ENCODE measurements at regions not wholly inside any gene's neighbourhood (a gene's known extent, or its start where the extent isn't known, plus 50 kb on each side); places are given as distances from the start of the nearest gene placed in this dataset.

DNA sequence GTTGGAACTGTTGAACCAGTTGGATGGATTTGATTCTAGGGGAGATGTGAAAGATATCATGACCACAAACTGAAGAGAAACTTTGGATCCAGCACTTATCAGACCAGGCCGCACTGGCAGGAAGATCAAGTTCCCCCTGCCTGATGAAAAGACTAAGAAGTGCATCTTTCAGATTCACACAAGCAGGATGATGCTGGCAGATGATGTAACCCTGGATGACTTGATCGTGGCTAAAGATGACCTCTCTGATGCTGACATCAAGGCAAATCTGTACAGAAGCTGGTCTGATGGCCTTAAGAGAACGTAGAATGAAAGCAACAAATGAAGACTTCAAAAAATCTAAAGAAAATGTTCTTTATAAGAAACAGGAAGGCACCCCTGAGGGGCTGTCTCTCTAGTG is 72.8 kb upstream of the CDYL start:
- Histone ChIP-seq H2AFZ (ENCODE audit: low read length) (no peak overlapping the region), H3K27me3 (ENCODE audit: insufficient read depth, low read length) (no peaks in the 10 kb centered on the region), H3K4me2 (ENCODE audit: low read length) (no peak overlapping the region), H3K4me1 (ENCODE audit: insufficient read depth, low read length, severe bottlenecking) (no peaks in the 10 kb centered on the region), H4K20me1 (ENCODE audit: insufficient read depth, low read length) (no peaks in the 10 kb centered on the region), H3K4me3 (ENCODE audit: low read depth, low read length, poor library complexity, severe bottlenecking) (no peak overlapping the region), H3K36me3 (ENCODE audit: insufficient read depth, low read length) (no peaks in the 10 kb centered on the region), H3K9me2 (ENCODE audit: low read depth, low read length) (no peaks in the 10 kb centered on the region), H3K27ac (ENCODE audit: low read depth, low read length, poor library complexity, severe bottlenecking) (no peak overlapping the region), H3F3A (ENCODE audit: insufficient read depth, low read length) (no peaks in the 10 kb centered on the region), H3K9me3 (ENCODE audit: low read length) (no peaks in the 10 kb centered on the region), H3K9ac (ENCODE audit: low read length) (no peak overlapping the region), H3K79me2 (ENCODE audit: insufficient read depth, low read length) (no peaks in the 10 kb centered on the region)
- TF ChIP-seq, protein P1, sequence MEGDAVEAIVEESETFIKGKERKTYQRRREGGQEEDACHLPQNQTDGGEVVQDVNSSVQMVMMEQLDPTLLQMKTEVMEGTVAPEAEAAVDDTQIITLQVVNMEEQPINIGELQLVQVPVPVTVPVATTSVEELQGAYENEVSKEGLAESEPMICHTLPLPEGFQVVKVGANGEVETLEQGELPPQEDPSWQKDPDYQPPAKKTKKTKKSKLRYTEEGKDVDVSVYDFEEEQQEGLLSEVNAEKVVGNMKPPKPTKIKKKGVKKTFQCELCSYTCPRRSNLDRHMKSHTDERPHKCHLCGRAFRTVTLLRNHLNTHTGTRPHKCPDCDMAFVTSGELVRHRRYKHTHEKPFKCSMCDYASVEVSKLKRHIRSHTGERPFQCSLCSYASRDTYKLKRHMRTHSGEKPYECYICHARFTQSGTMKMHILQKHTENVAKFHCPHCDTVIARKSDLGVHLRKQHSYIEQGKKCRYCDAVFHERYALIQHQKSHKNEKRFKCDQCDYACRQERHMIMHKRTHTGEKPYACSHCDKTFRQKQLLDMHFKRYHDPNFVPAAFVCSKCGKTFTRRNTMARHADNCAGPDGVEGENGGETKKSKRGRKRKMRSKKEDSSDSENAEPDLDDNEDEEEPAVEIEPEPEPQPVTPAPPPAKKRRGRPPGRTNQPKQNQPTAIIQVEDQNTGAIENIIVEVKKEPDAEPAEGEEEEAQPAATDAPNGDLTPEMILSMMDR (IDR thresholded peaks at IDR 0.05; ENCODE audit: low read length) = no peak
- TF ChIP-seq EZH2 (IDR thresholded peaks at IDR 0.05; ENCODE audit: borderline replicate concordance, low read length) = no peak

DNA sequence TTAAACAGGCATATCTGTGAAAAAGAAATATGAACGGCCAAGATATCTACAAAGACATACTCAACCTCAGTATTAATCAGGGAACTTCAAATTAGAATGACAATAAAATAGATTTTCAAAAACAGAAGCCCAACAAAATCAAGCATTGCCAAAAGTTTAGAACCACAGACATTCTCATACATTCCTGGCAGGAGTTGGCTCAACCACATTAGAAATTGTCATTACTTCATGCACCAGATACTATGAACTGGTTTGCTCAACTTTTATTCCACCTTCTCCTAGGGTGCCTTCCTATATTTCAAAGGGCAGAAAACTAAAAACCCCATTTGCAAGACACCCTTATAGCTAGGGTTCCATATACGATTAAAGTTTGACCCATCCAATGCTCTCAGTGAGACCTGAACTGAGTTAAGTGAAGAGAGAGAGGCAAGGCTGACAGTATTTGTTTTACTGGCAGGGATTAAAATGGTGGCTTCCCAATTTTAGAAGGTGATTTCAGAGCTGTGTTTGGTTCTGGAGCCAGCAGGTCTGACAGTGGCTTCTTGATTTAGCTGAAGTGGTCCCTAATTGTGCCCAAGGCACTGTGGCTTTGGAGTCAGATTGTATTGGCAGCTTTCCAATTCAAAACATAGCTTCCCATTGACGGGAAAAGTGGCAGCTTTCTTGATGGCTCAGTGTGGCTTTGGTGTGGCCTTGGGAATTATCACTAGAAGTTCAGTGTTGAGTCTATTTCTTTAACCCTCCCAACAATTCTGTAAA is 77.1 kb upstream of the CDYL start:
- no peaks in the 10 kb centered on the region for H3F3A ChIP-seq (ENCODE audit: insufficient read depth, low read length)
- H3K4me3 ChIP-seq (ENCODE audit: low read depth, low read length, poor library complexity, severe bottlenecking) = no peak overlapping the region
- H3K27ac ChIP-seq (ENCODE audit: low read depth, low read length, poor library complexity, severe bottlenecking) = no peak overlapping the region
- no peaks in the 10 kb centered on the region for H3K9me3 ChIP-seq (ENCODE audit: low read length)
- H4K20me1 ChIP-seq (ENCODE audit: insufficient read depth, low read length) = no peaks in the 10 kb centered on the region
- no peak for TF ChIP-seq EZH2 (IDR thresholded peaks at IDR 0.05; ENCODE audit: borderline replicate concordance, low read length)
- TF ChIP-seq, protein P1 (IDR thresholded peaks at IDR 0.05; ENCODE audit: low read length) = no peak
- H3K4me2 ChIP-seq (ENCODE audit: low read length) = no peak overlapping the region
- no peaks in the 10 kb centered on the region for H3K4me1 ChIP-seq (ENCODE audit: insufficient read depth, low read length, severe bottlenecking)
- no peak overlapping the region for H3K9ac ChIP-seq (ENCODE audit: low read length)
- no peaks in the 10 kb centered on the region for H3K27me3 ChIP-seq (ENCODE audit: insufficient read depth, low read length)
- H3K9me2 ChIP-seq (ENCODE audit: low read depth, low read length) = no peaks in the 10 kb centered on the region
- H2AFZ ChIP-seq (ENCODE audit: low read length) = no peak overlapping the region
- H3K36me3 ChIP-seq (ENCODE audit: insufficient read depth, low read length) = no peaks in the 10 kb centered on the region
- no peaks in the 10 kb centered on the region for H3K79me2 ChIP-seq (ENCODE audit: insufficient read depth, low read length)

DNA sequence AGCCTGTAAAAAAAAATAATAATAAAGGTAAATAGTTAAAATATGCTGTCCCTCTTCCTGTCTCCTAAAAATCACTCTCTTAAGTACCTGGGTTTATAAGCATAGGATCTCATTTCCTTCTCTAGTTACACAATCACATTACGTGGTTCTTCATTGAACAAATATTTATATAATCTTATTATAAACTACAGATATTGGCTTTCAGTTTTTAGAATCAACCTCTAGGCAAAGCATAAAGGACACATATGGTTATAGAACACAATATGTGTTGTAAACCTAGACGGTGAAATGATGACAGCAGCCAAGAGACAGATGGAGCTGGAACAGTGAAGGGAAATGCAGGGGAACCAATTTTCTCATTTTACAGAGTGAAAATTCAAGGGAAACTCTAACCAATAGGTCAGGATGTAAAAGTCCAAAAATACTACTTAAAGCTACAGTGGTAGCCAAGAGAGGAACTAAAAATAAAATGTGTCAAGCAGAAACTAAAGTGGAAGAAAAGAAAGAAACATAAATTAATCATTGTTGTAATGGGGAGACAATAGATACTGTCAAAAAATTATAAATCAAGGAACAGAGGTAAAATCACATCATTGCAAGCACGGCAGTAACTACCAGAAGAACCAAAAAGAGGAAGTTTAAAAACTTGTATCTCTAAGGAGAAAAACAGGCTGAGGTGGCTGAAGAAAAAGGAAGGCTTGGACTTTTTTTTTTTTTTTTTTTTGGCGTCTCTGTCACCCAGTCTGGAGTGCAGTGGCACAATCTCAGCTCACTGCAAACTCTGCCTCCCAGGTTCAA is 82.8 kb upstream of the CDYL start:
- Histone ChIP-seq H3K36me3 (ENCODE audit: insufficient read depth, low read length) (no peaks in the 10 kb centered on the region), H2AFZ (ENCODE audit: low read length) (no peak overlapping the region), H3K9me3 (ENCODE audit: low read length) (no peaks in the 10 kb centered on the region), H3K9ac (ENCODE audit: low read length) (no peak overlapping the region), H3K4me3 (ENCODE audit: low read depth, low read length, poor library complexity, severe bottlenecking) (no peak overlapping the region), H3K4me2 (ENCODE audit: low read length) (no peak overlapping the region), H4K20me1 (ENCODE audit: insufficient read depth, low read length) (no peaks in the 10 kb centered on the region), H3K79me2 (ENCODE audit: insufficient read depth, low read length) (no peaks in the 10 kb centered on the region), H3K27ac (ENCODE audit: low read depth, low read length, poor library complexity, severe bottlenecking) (no peak overlapping the region), H3K4me1 (ENCODE audit: insufficient read depth, low read length, severe bottlenecking) (no peaks in the 10 kb centered on the region), H3K27me3 (ENCODE audit: insufficient read depth, low read length) (no peaks in the 10 kb centered on the region), H3K9me2 (ENCODE audit: low read depth, low read length) (no peaks in the 10 kb centered on the region), H3F3A (ENCODE audit: insufficient read depth, low read length) (no peaks in the 10 kb centered on the region)
- no peak for TF ChIP-seq EZH2 (IDR thresholded peaks at IDR 0.05; ENCODE audit: borderline replicate concordance, low read length)
- TF ChIP-seq, protein P1 (IDR thresholded peaks at IDR 0.05; ENCODE audit: low read length) = no peak

Measured in OCI-LY1 (cell line).